ENCODE measurements at regions not wholly inside any gene's neighbourhood (a gene's known extent, or its start where the extent isn't known, plus 50 kb on each side); places are given as distances from the start of the nearest gene placed in this dataset.

- TF ChIP-seq ZNF274 (IDR thresholded peaks at IDR 0.05; ENCODE audit: borderline replicate concordance, extremely low read depth, low read length): no peak
- no peak for TF ChIP-seq SP2 (IDR thresholded peaks at IDR 0.05; ENCODE audit: low read length)
- no peak for TF ChIP-seq SP1 (IDR thresholded peaks at IDR 0.05; ENCODE audit: low read depth, low read length)
- TF ChIP-seq CHD1 (IDR thresholded peaks at IDR 0.05; ENCODE audit: low read depth, low read length): no peak
- TF ChIP-seq, protein P1, sequence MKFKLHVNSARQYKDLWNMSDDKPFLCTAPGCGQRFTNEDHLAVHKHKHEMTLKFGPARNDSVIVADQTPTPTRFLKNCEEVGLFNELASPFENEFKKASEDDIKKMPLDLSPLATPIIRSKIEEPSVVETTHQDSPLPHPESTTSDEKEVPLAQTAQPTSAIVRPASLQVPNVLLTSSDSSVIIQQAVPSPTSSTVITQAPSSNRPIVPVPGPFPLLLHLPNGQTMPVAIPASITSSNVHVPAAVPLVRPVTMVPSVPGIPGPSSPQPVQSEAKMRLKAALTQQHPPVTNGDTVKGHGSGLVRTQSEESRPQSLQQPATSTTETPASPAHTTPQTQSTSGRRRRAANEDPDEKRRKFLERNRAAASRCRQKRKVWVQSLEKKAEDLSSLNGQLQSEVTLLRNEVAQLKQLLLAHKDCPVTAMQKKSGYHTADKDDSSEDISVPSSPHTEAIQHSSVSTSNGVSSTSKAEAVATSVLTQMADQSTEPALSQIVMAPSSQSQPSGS (IDR thresholded peaks at IDR 0.05; ENCODE audit: low read length): no peak
- no peak for TF ChIP-seq BACH1 (IDR thresholded peaks at IDR 0.05; ENCODE audit: low read length)
Observed at GRCh38 chr13:74929436-74929835, 552.5 kb downstream of the TBC1D4 start (continued).
